ENCODE measurements at regions not wholly inside any gene's neighbourhood (a gene's known extent, or its start where the extent isn't known, plus 50 kb on each side); places are given as distances from the start of the nearest gene placed in this dataset.

GRCh38 chr1:185598332-185598731 lies 135.9 kb upstream of the HMCN1 start:
- intact Hi-C loops (cut with DNase I) = loop anchor here (5.0 kb wide), 2 partner anchors 49 to 69 kb away; no protein-coding TSS in a partner anchor
- ATAC-seq (no peak), DNase-seq (ENCODE audit: missing footprints) (no peak)

GRCh38 chr1:185595835-185596667 lies 138.1 kb upstream of the HMCN1 start:
- DNase-seq (ENCODE audit: missing footprints) (no peak), ATAC-seq (peak; percentile 38)
- intact Hi-C loops (cut with DNase I) = loop anchor here (2.0 to 5.0 kb wide), 3 partner anchors 51 to 279 kb away; partner anchors contain the start of gene IVNS1ABP

- DNase-seq (ENCODE audit: missing footprints) (no peak), ATAC-seq (peak; percentile 66)
- intact Hi-C loops (cut with DNase I) = loop anchor here (1.0 to 5.0 kb wide), 4 partner anchors 52 to 278 kb away; partner anchors contain the start of gene IVNS1ABP
These were observed 139.3 kb upstream of the HMCN1 start for GRCh38 chr1:185594786-185595410.

- intact Hi-C loops (cut with DNase I) = no loop called here
- ATAC-seq (no peak), DNase-seq (ENCODE audit: missing footprints) (no peak)
These were observed 140.9 kb upstream of the HMCN1 start for GRCh38 chr1:185593271-185593670.

GRCh38 chr1:185585770-185586169 lies 148.4 kb upstream of the HMCN1 start:
- ATAC-seq (no peak), DNase-seq (ENCODE audit: missing footprints) (no peak)
- intact Hi-C loops (cut with DNase I) = no loop called here

- DNase-seq (ENCODE audit: missing footprints) (no peak), ATAC-seq (no peak)
- intact Hi-C loops (cut with DNase I) = no loop called here
These were observed 152.0 kb upstream of the HMCN1 start for GRCh38 chr1:185581961-185582725.

GRCh38 chr1:185581020-185581419 lies 153.2 kb upstream of the HMCN1 start:
- no peak for DNase-seq (ENCODE audit: missing footprints)
- intact Hi-C loops (cut with DNase I) = no loop called here
- no peak for ATAC-seq

- ATAC-seq = no peak
- no peak for DNase-seq (ENCODE audit: missing footprints)
- intact Hi-C loops (cut with DNase I) = no loop called here
These were observed 155.9 kb upstream of the HMCN1 start for GRCh38 chr1:185578293-185578692.

GRCh38 chr1:185574139-185574875 lies 159.9 kb upstream of the HMCN1 start:
- DNase-seq (ENCODE audit: missing footprints) (no peak), ATAC-seq (no peak)
- intact Hi-C loops (cut with DNase I) = no loop called here

GRCh38 chr1:185573677-185574076 lies 160.5 kb upstream of the HMCN1 start:
- intact Hi-C loops (cut with DNase I) = no loop called here
- DNase-seq (ENCODE audit: missing footprints) (no peak), ATAC-seq (no peak)

GRCh38 chr1:185573162-185573561 lies 161.0 kb upstream of the HMCN1 start:
- no peak for DNase-seq (ENCODE audit: missing footprints)
- intact Hi-C loops (cut with DNase I) = no loop called here
- ATAC-seq = no peak

- DNase-seq (ENCODE audit: missing footprints) (no peak), ATAC-seq (no peak)
- intact Hi-C loops (cut with DNase I) = no loop called here
These were observed 163.2 kb upstream of the HMCN1 start for GRCh38 chr1:185570962-185571361.

- DNase-seq (ENCODE audit: missing footprints) (no peak), ATAC-seq (no peak)
- intact Hi-C loops (cut with DNase I) = no loop called here
These were observed 165.8 kb upstream of the HMCN1 start for GRCh38 chr1:185568155-185569123.

- ATAC-seq (no peak), DNase-seq (ENCODE audit: missing footprints) (no peak)
- intact Hi-C loops (cut with DNase I) = no loop called here
These were observed 166.8 kb upstream of the HMCN1 start for GRCh38 chr1:185567440-185567839.

- intact Hi-C loops (cut with DNase I) = no loop called here
- ATAC-seq = no peak
- no peak for DNase-seq (ENCODE audit: missing footprints)
These were observed 167.2 kb upstream of the HMCN1 start for GRCh38 chr1:185566995-185567394.

GRCh38 chr1:185565302-185565701 lies 168.9 kb upstream of the HMCN1 start:
- DNase-seq (ENCODE audit: missing footprints) (no peak), ATAC-seq (peak; percentile 52)
- intact Hi-C loops (cut with DNase I) = no loop called here

GRCh38 chr1:185564816-185565215 lies 169.4 kb upstream of the HMCN1 start:
- intact Hi-C loops (cut with DNase I) = no loop called here
- ATAC-seq (no peak), DNase-seq (ENCODE audit: missing footprints) (no peak)
